Mesenchymal stem cell (in vitro differentiated cells and primary cell): ENCODE measurements at regions not wholly inside any gene's neighbourhood (a gene's known extent, or its start where the extent isn't known, plus 50 kb on each side); places are given as distances from the start of the nearest gene placed in this dataset.

Source experiments
- DNase-seq: peaks from one replicate; pipeline ENCODE4 v3.0.0-alpha.2; 2013
- H2AFZ ChIP-seq: one replicate; pipeline ENCODE4 v1.6.1; 2013; ENCODE audit warnings: low read depth, mild to moderate bottlenecking, control low read depth, inconsistent platforms, low read length, moderate library complexity
- H2AK5ac ChIP-seq: 2 replicates; pipeline ENCODE4 v1.6.1; 2013; ENCODE audit warnings: low read length, moderate library complexity, mild to moderate bottlenecking, inconsistent platforms; ENCODE audit not compliant: severe bottlenecking
- H2BK120ac ChIP-seq: one replicate; pipeline ENCODE4 v1.6.1; 2013; ENCODE audit warnings: low read depth, mild to moderate bottlenecking, inconsistent platforms, low read length, moderate library complexity
- H2BK12ac ChIP-seq, 2 experiments: one replicate each; pipeline ENCODE4 v1.6.1; 2013; ENCODE audit warnings: inconsistent platforms in 2 of 2, low read length in 2 of 2, mild to moderate bottlenecking in 2 of 2, moderate library complexity in 2 of 2, control low read depth in 1 of 2
- H2BK15ac ChIP-seq: one replicate; pipeline ENCODE4 v1.6.1; 2013; ENCODE audit warnings: mild to moderate bottlenecking, low read depth, inconsistent platforms; ENCODE audit not compliant: poor library complexity, severe bottlenecking
- H2BK5ac ChIP-seq: 2 replicates; pipeline ENCODE4 v1.6.1; 2013; ENCODE audit warnings: low read depth, mild to moderate bottlenecking, low read length, control low read depth, inconsistent platforms; ENCODE audit not compliant: poor library complexity, severe bottlenecking
- H3K14ac ChIP-seq, 2 experiments: one replicate each; pipeline ENCODE4 v1.6.1; 2013; ENCODE audit warnings: inconsistent platforms in 2 of 2, low read length in 2 of 2, control low read depth in 1 of 2, mild to moderate bottlenecking in 1 of 2, moderate library complexity in 1 of 2
- H3K18ac ChIP-seq, 2 experiments: one replicate each; pipeline ENCODE4 v1.6.1; 2013; ENCODE audit warnings: inconsistent platforms in 2 of 2, low read length in 2 of 2, control low read depth in 1 of 2, low read depth in 1 of 2, mild to moderate bottlenecking in 1 of 2
- H3K23ac ChIP-seq, 2 experiments: one replicate each; pipeline ENCODE4 v1.6.1; 2013; ENCODE audit warnings: inconsistent platforms in 2 of 2, low read length in 2 of 2, mild to moderate bottlenecking in 2 of 2, moderate library complexity in 2 of 2, control low read depth in 1 of 2
- H3K27ac ChIP-seq: 2 replicates; pipeline ENCODE4 v1.5.1; 2013; ENCODE audit warnings: mild to moderate bottlenecking, moderate library complexity, low read length, control low read depth, inconsistent platforms; ENCODE audit not compliant: poor library complexity, severe bottlenecking
- H3K27me3 ChIP-seq, 2 experiments: 2 replicates each; pipeline versions ENCODE4 v1.6.1 to v1.7.0; 2013; ENCODE audit warnings: low read length in 2 of 2, mild to moderate bottlenecking in 2 of 2, moderate library complexity in 2 of 2, control low read depth in 1 of 2, inconsistent platforms in 1 of 2; ENCODE audit not compliant: control insufficient read depth in 1 of 2, insufficient read depth in 1 of 2
- H3K36me3 ChIP-seq, 2 experiments: 2 replicates each; pipeline versions ENCODE4 v1.6.1 to v1.7.0; 2013; ENCODE audit warnings: low read length in 2 of 2, control low read depth in 1 of 2, inconsistent platforms in 1 of 2, low read depth in 1 of 2, mild to moderate bottlenecking in 1 of 2; ENCODE audit not compliant: insufficient read depth in 2 of 2, control insufficient read depth in 1 of 2
- H3K4ac ChIP-seq, 2 experiments: one replicate each; pipeline ENCODE4 v1.6.1; 2013; ENCODE audit warnings: inconsistent platforms in 2 of 2, low read length in 2 of 2, mild to moderate bottlenecking in 2 of 2, moderate library complexity in 2 of 2, control low read depth in 1 of 2, low read depth in 1 of 2
- H3K4me1 ChIP-seq: 2 replicates; pipeline ENCODE4 v1.6.1; 2013; ENCODE audit warnings: low read depth, low read length, control low read depth; ENCODE audit not compliant: control insufficient read depth, insufficient read depth
- H3K4me2 ChIP-seq: 2 replicates; pipeline ENCODE4 v1.6.1; 2013; ENCODE audit warnings: low read length, mild to moderate bottlenecking, inconsistent platforms; ENCODE audit not compliant: poor library complexity, severe bottlenecking
- H3K4me3 ChIP-seq, 2 experiments: 2 replicates each; pipeline versions ENCODE4 v1.5.1 to v1.7.0; 2013; ENCODE audit warnings: low read length in 2 of 2, mild to moderate bottlenecking in 2 of 2, control low read depth in 1 of 2, low read depth in 1 of 2; ENCODE audit not compliant: insufficient read depth in 1 of 2
- H3K79me1 ChIP-seq: replicated peaks from 2 replicates; pipeline ENCODE4 v1.6.1; 2013; ENCODE audit warnings: mild to moderate bottlenecking, control low read depth, low read length, inconsistent platforms; ENCODE audit not compliant: poor library complexity, severe bottlenecking
- H3K9ac ChIP-seq: 2 replicates; pipeline ENCODE4 v1.7.0; 2013; ENCODE audit warnings: mild to moderate bottlenecking, low read length, moderate library complexity
- H3K9me3 ChIP-seq: 2 replicates; pipeline ENCODE4 v1.7.0; 2013; ENCODE audit warnings: mild to moderate bottlenecking, low read length; ENCODE audit not compliant: control insufficient read depth
- H4K8ac ChIP-seq: one replicate; pipeline ENCODE4 v1.6.1; 2013; ENCODE audit warnings: inconsistent platforms, mild to moderate bottlenecking, low read length, moderate library complexity
- H4K91ac ChIP-seq: one replicate; pipeline ENCODE4 v1.6.1; 2013; ENCODE audit warnings: mild to moderate bottlenecking, low read length, inconsistent platforms
- WGBS: methylation state at CpG from one replicate; pipeline ENCODE4 v1.1.7; 2013; ENCODE audit warnings: mixed read lengths; 5-methylcytosine and 5-hydroxymethylcytosine counted together

- H3K27ac ChIP-seq: no peak overlapping the region
- DNase-seq: no peak
- no peak overlapping the region for H4K8ac ChIP-seq
- no peak overlapping the region for H2BK12ac ChIP-seq
- no peak overlapping the region for H3K4me3 ChIP-seq
- H3K27me3 ChIP-seq: no peaks in the 10 kb centered on the region
- H2BK120ac ChIP-seq: no peak overlapping the region
- H2AK5ac ChIP-seq: no peak overlapping the region
- no peak overlapping the region for H3K4me2 ChIP-seq
- no peaks in the 10 kb centered on the region for H3K36me3 ChIP-seq
- H2AFZ ChIP-seq: no peak overlapping the region
- H2BK15ac ChIP-seq: no peak overlapping the region
- no peak overlapping the region for H4K91ac ChIP-seq
- H3K9ac ChIP-seq: no peak overlapping the region
- H3K14ac ChIP-seq: no peak overlapping the region
- no peak overlapping the region for H2BK5ac ChIP-seq
- 64% methylated on average over 3 of the region's 3 CpGs for WGBS
- H3K4ac ChIP-seq: no peak overlapping the region
- H3K79me1 ChIP-seq: no peaks in the 10 kb centered on the region
- no peaks in the 10 kb centered on the region for H3K4me1 ChIP-seq
- no peak overlapping the region for H3K18ac ChIP-seq
- H3K9me3 ChIP-seq: peaks cover 3% of the 10 kb centered on the region
- no peak overlapping the region for H3K23ac ChIP-seq
Observed at GRCh38 chr4:149136951-149137620, 678.6 kb downstream of the IQCM start.

GRCh38 chr4:149135062-149135461, 680.6 kb downstream of the IQCM start:
- H4K8ac ChIP-seq: no peak overlapping the region
- no peak overlapping the region for H3K14ac ChIP-seq
- no peak overlapping the region for H3K4ac ChIP-seq
- no peak overlapping the region for H2AK5ac ChIP-seq
- H3K9ac ChIP-seq: no peak overlapping the region
- H2BK12ac ChIP-seq: no peak overlapping the region
- H3K23ac ChIP-seq: no peak overlapping the region
- H2BK120ac ChIP-seq: no peak overlapping the region
- 87% methylated on average over 3 of the region's 4 CpGs for WGBS
- H3K4me1 ChIP-seq: no peaks in the 10 kb centered on the region
- no peak overlapping the region for H3K27ac ChIP-seq
- H3K4me2 ChIP-seq: no peak overlapping the region
- no peak overlapping the region for H2BK5ac ChIP-seq
- H3K27me3 ChIP-seq: no peaks in the 10 kb centered on the region
- H2BK15ac ChIP-seq: no peak overlapping the region
- no peaks in the 10 kb centered on the region for H3K79me1 ChIP-seq
- DNase-seq: no peak
- no peak overlapping the region for H4K91ac ChIP-seq
- H3K18ac ChIP-seq: no peak overlapping the region
- no peak overlapping the region for H2AFZ ChIP-seq
- no peak overlapping the region for H3K4me3 ChIP-seq
- H3K9me3 ChIP-seq: peaks cover 3% of the 10 kb centered on the region
- H3K36me3 ChIP-seq: no peaks in the 10 kb centered on the region

DNA sequence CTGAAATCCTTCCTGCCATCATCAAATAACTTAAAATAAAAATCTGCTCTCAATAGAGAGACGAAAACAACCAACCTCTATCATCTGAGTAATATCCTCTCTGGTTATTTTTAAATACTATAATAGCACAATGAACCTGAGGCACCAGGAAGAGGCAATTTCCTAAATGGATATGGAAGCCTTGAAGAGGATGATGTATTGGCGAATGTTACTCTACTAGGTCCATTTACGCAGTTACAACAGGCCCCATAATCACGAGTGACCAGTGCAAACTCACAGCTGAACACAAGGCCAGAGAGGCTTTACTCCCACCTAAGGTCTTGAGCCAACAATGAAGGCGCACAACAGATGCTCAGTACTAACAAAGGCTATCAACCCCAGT, 678.8 kb upstream of the NR3C2 start:
- Histone ChIP-seq H2BK12ac (peak overlapping the region in 1 of 2 experiments; percentile 74), H3K4me1 (no peaks in the 10 kb centered on the region), H3K79me1 (no peaks in the 10 kb centered on the region), H3K23ac (no peak overlapping the region), H3K27me3 (no peaks in the 10 kb centered on the region), H3K4ac (no peak overlapping the region), H3K18ac (peak overlapping the region; percentile 18 to 44), H2BK15ac (no peak overlapping the region), H4K8ac (no peak overlapping the region), H3K4me3 (no peak overlapping the region), H2BK5ac (no peak overlapping the region), H3K14ac (peak overlapping the region in 1 of 2 experiments; percentile 79), H3K4me2 (no peak overlapping the region), H3K9me3 (no peaks in the 10 kb centered on the region), H2BK120ac (no peak overlapping the region), H4K91ac (peak overlapping the region; percentile 20), H2AFZ (no peak overlapping the region), H2AK5ac (no peak overlapping the region), H3K9ac (no peak overlapping the region), H3K27ac (no peak overlapping the region), H3K36me3 (no peaks in the 10 kb centered on the region)
- WGBS: 82% methylated on average over 3 of the region's 5 CpGs
- DNase-seq: no peak

DNA sequence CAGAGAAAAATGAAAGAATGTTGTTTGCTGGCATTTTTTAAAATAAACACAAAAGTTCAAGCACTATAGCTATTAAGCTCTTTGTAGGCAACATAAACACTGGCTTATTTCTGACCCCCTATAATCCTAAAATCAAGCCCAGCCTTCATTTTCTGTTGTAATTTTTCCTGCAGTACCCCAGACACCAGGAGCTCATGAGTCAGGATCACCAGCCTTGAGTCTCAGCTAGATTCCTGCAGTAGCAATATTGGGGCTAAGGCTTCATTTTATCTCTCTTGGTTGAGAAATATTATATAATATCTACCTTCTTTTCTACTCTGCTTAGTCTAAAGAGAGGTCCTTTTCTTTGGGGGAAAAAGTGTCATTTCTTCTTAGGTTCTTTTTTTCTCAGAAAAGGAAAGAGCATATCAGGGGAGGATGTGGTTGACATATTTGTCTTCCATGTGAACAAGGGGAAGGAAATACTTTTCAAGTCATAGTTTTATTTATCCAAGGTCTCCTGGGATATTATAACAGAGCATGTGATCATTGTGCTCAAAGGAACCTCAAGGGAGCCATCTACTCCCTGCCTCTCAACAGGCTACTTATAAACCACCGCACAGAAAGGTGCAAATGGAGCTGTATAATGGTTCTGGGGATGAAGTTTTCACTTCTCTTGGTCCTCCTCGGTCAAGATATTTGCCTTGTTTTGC, 678.3 kb upstream of the NR3C2 start:
- H3K23ac ChIP-seq: no peak overlapping the region
- H3K36me3 ChIP-seq: no peaks in the 10 kb centered on the region
- no peak overlapping the region for H2BK120ac ChIP-seq
- no peaks in the 10 kb centered on the region for H3K4me1 ChIP-seq
- no peak overlapping the region for H2BK15ac ChIP-seq
- H3K18ac ChIP-seq: no peak overlapping the region
- H3K14ac ChIP-seq: no peak overlapping the region
- no peak overlapping the region for H3K4ac ChIP-seq
- no peak overlapping the region for H2BK5ac ChIP-seq
- no peak overlapping the region for H3K4me3 ChIP-seq
- no peak overlapping the region for H3K4me2 ChIP-seq
- no peak overlapping the region for H2AK5ac ChIP-seq
- DNase-seq: peak; percentile 11
- H3K9me3 ChIP-seq: no peaks in the 10 kb centered on the region
- no peak overlapping the region for H4K91ac ChIP-seq
- no peak overlapping the region for H2AFZ ChIP-seq
- H3K27ac ChIP-seq: no peak overlapping the region
- H3K27me3 ChIP-seq: no peaks in the 10 kb centered on the region
- no peak overlapping the region for H2BK12ac ChIP-seq
- WGBS: 67% methylated on average over 1 of the region's 2 CpGs
- H3K9ac ChIP-seq: no peak overlapping the region
- no peaks in the 10 kb centered on the region for H3K79me1 ChIP-seq
- no peak overlapping the region for H4K8ac ChIP-seq
